HG03378 (cell line): ENCODE measurements at regions not wholly inside any gene's neighbourhood (a gene's known extent, or its start where the extent isn't known, plus 50 kb on each side); places are given as distances from the start of the nearest gene placed in this dataset.
"Not testable (repeated sequence)": the region's sequence is repeated elsewhere in the genome, so short reads cannot be mapped to it uniquely, and the experiment has no call there.

Experiments used
- ATAC-seq: cut with Tn5 transposase; IDR thresholded peaks from one replicate; pipeline ENCODE4 v1.9.1; 2021; ENCODE audit warnings: mild to moderate bottlenecking, moderate library complexity; ENCODE audit not compliant: unreplicated experiment

DNA sequence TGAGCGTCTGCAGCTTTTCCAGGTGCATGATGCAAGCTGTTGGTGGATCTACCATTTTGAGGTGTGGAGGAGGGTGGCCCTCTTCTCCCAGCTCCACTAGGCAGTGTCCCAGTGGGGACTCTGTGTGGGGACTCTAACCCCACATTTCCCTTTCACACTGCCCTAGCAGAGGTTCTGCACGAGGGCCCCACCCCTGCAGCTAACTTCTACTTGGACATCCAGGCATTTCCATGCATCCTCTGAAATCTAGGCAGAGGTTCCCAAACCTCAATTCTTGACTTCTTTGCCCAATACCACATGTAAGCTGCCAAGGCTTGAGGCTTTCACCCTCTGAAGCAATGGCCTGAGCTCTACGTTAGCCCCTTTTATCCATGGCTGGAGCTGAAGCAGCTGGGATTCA is 61.4 kb upstream of the HGFAC start:
- not testable (repeated sequence) for ATAC-seq

DNA sequence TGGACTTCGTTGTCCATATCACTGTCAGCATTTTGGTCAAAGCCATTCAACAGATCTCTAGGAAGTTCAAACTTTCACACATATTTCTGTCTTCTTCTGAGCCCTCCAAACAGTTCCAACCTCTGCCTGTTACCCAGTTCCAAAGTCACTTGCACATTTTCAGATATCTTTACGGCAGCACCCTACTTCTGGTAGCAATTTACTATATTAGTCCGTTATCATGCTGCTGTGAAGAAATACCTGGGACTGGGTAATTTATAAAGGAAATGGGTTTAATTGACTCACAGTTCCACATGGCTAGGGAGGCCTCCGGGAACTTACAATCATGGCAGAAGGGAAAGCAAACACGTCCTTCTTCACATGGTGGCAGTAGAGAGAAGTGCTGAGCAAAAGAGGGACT is 60.6 kb upstream of the HGFAC start:
- ATAC-seq: not testable (repeated sequence)

DNA sequence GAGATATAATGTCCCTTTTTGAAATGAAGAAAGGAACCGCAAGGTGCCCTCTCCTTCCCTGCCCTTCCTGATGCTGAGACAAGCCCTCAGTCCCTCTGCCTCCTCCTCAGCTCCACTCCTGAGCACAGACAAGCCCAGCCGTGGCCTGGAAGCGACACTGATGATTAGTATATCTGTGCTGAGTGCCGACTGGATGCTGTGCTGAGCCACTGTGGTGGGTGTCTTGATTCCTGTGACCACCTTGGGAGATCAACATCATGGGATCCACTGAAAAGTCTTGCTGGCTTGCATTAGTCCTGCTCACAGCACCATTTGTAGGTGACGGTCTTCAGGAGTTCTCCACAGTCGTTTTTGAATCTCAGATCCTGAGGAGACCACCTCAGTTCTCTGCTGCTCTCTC is 59.5 kb upstream of the HGFAC start:
- ATAC-seq: no peak

DNA sequence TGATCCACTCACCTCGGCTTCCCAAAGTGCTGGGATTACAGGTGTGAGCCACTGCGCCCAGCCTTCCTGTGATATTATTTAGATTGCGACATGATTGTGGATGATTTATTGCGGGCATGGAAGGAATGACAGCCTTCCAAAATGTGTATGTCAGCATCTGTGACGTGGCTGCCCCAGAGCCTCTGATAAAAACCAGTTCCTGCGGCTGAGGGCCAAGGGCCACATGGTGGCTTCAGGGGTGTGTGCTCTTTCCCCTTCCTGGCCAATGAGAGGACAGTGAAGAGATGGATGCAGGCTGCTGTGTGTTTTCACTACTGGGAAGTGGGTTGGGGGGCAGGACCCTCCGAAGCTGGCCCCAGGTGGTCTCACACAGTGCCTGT is 57.4 kb upstream of the HGFAC start:
- no peak for ATAC-seq

DNA sequence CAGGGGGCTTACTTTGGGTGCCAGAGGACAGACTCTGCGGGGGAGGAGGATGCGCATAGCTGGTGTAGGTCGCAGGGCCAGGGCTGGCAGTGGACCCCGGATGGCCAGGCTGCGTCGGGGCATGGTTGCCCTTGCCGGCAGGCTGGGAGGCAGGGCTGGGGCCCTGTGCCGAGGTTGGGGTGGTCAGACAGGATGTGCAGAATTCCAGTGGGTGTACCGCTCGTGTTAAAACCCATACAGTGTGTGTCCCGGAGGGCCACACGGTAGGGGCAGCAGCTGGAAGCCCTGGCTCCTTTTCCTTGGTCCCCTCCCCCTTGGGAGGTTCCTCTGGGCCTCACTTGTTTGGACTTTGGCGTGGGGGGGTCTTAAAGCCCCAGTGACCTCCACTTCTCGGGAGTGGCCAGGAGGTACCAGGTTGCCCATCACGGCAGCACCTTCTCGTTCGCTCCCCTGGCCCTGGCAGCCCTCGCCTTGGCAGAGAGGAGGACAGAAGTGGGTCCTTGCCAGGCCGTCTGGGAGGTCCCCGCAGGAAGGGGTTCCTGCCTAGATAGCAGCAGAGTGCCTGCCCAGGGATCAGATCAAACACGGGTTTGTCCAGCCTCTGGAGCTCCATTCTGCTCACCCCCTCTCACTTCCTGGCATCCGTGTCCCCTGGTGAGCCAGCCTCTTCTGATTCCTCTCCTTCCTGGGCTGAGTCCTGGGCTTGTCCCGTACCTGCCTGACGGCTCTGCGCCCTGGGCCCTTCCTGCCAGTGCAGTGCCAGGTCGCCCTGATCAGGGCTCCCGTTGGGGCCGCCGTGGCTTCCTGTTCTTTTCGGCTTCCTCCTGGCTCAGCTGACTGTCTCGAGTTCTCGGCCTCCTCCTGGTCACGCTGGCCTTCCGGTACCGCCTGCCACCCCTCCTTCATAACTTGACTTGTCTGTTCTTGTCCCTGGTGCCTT is 56.7 kb upstream of the HGFAC start:
- ATAC-seq: no peak

DNA sequence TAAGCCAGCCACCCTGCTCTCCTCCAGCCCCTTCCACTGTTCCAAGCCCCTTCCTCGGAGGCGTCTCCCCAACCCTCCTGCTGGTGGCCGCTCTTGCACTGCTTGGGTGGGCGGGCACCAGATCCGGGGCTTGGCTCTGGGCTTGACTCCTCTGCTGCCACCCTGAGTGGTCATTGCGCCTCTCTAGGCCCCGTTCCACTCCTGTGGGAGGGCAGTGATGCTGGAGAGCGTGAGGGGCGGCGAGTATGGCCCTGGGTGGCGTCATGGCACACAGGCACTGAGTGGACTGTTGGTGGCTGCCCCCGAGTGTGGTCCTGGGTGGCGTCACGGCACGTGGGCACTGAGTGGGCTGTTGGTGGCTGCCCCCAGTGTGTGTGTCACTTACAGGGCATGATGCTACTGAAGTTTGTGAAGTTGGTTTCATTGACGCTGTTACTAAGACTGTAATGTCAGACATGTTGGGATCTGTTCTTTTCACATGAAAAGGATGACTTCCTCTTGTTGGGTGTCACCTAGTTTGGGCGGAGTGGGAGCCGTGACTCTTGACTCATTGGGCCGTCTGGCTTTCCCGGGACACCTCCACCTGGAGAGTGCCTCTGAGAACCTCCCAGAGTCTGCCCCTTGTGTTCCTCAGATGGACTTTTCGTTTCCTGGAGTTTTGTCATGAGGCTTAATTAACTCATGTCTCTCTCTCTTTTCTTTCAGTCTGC is 55.9 kb upstream of the HGFAC start:
- no peak for ATAC-seq

DNA sequence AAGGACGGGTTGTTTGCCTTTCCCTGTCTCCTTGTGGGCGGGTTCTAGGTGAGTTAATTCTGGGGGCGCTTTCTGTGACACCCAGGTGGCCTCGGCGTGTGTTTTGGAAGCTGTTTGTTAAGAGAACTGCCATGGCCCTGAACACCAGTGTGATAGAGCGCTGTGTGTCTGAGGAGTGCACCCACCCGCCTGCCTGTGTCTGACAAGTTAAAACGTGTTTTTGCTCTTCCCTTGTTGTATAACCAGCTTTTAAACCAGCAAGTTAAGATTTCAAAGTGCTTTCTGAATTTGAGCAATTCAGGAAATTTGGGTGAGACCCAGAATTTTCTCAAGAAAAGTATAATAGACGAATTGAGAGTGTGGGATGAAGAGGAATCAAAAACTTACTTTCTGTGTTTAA is 55.2 kb upstream of the HGFAC start:
- ATAC-seq: no peak

DNA sequence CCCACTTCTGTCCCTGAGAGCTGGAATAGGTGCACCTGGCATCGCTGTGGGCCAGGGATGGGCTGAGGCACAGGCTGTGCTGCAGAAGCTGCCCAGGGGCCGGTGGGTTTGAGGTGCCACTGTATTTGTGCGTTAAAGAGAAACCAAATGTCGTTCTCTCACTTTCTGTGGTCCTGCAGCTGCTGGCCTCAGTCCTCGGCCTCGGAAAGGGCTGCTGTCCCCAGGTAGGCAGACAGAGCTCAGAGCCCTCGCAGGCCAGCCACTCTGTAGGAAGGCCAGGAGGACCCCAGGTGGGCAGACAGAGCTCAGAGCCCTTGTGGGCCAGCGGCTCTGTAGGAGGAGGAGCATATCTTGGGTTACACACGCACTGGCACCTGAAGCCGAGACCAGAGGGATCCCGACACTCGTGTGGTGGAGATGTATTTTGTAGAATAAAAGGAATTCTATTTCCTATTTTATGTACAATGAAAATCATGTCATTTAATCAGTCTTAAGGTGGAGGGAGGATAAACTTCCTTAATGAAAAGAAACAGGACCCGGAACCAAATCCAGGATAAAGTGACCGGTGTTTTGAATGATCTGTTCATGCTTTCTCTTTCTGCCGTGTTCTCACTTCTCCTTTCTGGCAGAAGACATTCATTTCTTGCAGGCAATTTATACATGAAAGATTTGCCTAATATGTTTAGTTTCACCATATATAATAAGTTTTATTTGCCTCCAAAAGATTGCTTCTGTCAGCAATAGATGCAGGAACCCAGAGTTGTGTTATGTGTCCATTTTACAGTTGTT is 54.4 kb upstream of the HGFAC start:
- peak; percentile 41 for ATAC-seq

DNA sequence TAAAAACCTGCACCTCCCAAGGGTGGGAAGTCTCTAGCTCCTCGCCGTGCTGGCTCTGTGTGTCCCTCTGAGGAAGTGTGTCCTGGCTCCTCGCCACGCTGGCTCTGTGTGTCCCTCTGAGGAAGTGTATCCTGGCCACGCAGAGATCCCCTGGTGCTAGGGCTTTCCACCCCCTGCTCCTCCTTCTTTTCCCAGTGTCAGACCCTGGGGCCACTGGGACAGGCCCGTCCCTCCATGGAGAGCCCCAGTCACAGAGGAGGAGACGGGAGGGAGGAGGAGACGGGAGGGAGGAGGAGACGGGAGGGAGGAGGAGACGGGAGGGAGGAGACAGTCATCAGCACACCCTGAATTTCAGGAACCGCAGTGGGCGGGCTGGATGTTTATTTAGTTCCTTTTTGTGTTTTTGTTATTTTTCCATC is 53.8 kb upstream of the HGFAC start:
- ATAC-seq: peak; percentile 36

DNA sequence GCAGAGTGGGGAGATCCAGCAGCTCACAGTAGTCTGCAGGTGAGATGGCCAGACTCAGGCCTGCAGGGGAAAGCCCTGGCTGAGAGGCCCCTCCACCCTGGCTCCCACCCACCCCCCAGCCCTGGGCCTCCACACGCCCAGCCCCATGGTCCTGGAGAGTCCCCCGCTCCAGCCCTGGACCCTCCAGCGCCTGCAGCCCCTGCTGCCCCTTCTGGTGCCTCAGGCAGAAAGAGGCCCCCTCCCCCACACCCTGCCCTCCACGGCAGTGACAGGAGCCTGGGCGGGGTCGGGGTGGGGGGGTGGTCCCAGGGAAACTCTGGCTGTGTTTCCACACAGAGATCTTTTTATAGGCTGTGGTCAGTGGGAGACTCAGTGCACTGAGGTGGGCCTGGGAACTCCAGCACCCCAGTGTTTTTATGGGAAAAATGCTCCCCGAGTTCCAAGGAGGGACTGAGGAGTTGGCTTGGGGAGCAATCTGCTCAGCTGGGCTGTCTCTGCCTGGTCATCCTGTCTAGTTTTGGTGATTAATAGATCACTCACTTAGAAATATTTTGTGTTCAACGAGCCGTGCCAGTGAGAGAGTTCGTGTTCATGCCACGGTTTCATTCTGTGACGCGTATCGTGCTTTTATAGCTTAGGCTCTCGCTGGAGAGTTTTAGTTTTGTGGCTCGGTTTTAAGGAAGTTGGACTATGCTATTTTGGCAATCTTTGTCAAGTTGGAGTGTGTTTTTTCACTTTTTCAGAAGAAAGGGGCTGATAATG is 53.1 kb upstream of the HGFAC start:
- ATAC-seq: peak; percentile 70

DNA sequence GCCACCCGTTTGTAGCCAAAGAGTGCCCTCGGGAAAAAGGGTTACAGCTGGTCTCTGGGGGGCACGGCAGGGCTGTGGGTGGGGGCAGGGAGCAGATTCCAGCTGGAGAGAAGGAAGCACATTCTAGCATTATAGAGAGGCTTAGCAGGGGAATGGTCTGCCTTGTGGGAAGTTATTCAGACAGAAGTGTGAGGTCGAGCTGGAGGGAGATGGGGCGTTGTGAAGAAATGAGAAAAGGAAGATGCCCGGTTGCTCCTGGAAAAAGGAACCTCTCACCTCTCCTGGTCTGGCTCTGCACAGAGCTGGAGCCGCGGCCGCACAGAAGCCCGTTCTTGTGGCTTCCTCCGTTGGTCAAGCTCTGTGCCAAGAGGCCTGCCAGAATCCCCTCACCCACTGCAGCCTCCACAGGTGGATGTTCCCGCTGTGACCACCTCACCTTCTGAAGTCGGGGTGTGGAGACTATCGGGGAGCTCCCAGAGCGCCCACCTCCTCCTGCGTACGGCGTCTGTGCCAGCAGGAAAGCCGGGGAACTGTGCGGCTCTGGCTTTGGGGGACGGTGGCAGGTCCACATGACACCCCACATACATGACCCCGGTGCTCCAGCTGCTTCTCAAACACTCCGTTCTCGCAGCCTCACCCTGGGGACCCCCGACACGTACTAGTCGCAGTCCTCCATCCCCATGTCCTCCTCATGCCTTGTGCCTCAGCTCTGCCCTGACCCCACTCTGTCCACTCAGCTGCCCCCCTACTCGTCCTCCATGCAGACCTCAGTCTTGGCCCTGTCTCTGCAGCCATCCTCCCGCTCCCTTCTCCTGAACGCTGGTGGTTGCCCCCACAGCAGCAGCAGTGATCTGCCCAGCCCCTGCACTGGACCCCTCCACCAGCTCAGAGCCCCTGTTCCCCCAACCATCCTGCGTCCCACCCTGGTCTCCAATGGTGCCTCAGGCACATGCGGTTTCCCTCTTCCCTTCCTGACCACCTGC is 52.2 kb upstream of the HGFAC start:
- no peak for ATAC-seq

DNA sequence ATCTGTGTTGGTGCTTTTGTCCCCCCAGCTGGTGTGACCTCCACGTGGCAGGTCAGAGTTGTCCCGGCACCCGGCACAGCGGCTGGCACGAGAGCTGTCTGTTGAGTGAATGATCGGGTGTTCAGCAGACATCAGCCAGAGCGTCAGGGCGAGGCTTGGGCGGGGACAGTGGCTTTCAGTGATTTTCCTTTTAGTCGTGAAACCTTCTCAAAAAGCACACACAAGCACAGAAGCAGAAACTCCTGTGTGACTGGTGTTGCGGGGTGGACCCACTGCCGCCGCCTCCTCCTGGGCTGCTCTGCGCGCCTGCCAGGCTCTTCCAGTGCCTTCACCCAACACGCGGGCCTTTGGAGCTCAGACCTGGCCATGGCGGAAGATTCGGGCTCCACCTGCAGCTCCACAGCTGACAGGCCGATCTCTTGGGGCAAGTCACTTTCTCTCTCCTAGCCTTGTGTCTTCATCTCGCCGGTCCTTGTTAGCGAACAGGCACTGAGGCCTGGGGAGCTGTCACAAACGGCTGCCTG is 51.4 kb upstream of the HGFAC start:
- ATAC-seq: no peak

DNA sequence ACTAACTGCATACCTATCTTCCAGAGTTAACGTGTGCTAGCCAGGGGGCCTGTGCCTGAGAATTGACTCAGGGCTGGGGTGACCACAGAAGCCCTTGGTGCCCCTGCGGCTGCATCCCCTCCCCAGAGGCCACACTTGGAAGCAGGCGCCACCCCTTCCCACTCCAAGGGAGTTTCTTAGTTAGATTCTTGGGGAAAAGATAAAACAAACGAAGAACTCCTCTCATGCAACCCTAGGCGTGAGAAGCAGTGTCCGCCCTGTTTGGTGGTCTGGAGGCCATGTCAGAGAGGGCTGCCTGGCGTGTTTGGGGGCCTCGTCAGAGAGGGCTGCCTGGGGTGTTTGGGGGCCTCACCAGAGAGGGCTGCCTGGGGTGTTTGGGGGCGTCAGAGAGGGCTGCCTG is 50.3 kb upstream of the HGFAC start:
- ATAC-seq: no peak
